HG02973 (cell line): ENCODE measurements at regions not wholly inside any gene's neighbourhood (a gene's known extent, or its start where the extent isn't known, plus 50 kb on each side); places are given as distances from the start of the nearest gene placed in this dataset.
"Not testable (repeated sequence)": the region's sequence is repeated elsewhere in the genome, so short reads cannot be mapped to it uniquely, and the experiment has no call there.

ENCODE experiments used
- ATAC-seq: cut with Tn5 transposase; IDR thresholded peaks from one replicate; pipeline ENCODE4 v1.9.1; 2021; ENCODE audit warnings: moderate library complexity; ENCODE audit not compliant: unreplicated experiment

GRCh38 chr10:3325954-3326750, 153.6 kb upstream of the PITRM1 start:
- no peak for ATAC-seq

- no peak for ATAC-seq
Observed at GRCh38 chr10:3324612-3325038, 152.0 kb upstream of the PITRM1 start.

GRCh38 chr10:3323865-3324498, 151.4 kb upstream of the PITRM1 start:
- no peak for ATAC-seq

GRCh38 chr10:3321123-3321522, 148.5 kb upstream of the PITRM1 start:
- ATAC-seq, result no peak

- no peak for ATAC-seq
Observed at GRCh38 chr10:3319811-3320226, 147.2 kb upstream of the PITRM1 start.

DNA sequence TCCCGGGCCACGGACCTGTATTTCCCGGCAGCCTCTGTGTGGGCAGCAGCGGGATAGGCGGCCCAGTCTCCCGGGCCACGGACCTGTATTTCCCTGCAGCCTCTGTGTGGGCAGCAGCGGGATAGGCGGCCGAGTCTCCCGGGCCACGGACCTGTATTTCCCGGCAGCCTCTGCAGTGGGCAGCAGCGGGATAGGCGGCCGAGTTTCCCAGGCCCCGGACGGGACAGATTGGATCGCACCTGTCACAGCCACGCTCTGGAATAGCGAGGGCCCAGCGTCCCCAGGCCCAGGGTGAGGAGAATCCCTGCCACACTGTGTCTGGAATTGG, 145.9 kb upstream of the PITRM1 start:
- not testable (repeated sequence) for ATAC-seq

- ATAC-seq, result not testable (repeated sequence)
Observed at GRCh38 chr10:3317553-3318479, 145.2 kb upstream of the PITRM1 start.

- not testable (repeated sequence) for ATAC-seq
Observed at GRCh38 chr10:3314445-3315085, 142.0 kb upstream of the PITRM1 start.

- ATAC-seq, result not testable (repeated sequence)
Observed at GRCh38 chr10:3313784-3314444, 141.3 kb upstream of the PITRM1 start.

GRCh38 chr10:3312403-3312940, 139.9 kb upstream of the PITRM1 start:
- ATAC-seq, result no peak

DNA sequence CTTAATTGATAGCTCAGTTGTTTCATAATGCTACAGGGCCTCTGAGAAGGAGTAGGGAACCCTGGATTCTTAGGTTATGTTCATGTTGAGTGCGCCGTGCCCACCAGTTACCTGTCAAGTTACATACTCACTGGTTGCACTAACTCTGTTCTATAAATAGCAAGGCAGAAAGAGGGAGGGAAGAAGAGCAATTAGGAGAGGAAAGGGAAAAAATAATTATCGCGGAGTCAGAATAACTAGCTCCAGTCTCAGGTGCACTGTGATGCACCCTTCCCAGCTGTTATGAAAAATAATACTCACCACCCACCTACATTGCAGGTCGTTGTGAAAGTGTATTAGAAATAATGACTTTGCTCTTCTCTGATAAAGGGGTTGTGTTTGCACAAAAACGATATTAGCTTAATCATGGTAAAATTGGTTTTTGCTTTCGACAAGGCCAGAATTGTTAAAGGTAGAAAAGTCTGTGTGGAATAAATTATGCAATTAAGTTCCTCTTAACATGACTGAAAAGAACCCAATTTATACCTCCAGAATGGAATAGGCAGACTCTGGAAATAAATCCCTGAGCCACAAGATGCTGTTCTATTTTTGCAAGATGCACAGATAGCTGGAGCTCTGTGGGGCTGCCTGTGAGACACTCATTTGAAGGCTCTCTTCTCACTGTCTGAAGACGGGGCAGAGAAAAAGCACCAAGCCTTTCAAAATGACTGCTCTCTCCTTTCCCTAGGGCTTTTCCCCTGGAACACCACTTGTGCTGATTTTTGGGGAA, 137.6 kb upstream of the PITRM1 start:
- ATAC-seq, result no peak

DNA sequence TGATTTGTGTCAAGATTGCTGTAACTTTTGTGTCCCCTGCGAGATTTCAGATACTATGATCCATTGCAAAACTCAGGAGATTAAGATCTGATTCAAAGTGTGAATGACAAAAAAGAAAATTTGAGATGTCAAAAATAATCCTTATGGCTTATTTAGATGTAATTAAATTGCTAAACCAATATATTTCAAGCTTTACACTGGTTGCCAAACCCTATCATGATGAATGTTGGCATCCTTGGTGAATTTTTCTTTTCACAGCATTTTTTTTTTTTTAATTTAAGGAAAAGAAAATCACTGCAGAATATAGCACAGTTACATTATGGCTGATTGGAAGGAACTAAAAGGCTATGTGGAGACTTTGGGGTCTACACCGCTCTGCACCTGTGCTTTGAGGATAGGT, 133.5 kb upstream of the PITRM1 start:
- ATAC-seq, result no peak

GRCh38 chr10:3295582-3296151, 123.1 kb upstream of the PITRM1 start:
- ATAC-seq, result no peak

- no peak for ATAC-seq
Observed at GRCh38 chr10:3294919-3295581, 122.5 kb upstream of the PITRM1 start.

DNA sequence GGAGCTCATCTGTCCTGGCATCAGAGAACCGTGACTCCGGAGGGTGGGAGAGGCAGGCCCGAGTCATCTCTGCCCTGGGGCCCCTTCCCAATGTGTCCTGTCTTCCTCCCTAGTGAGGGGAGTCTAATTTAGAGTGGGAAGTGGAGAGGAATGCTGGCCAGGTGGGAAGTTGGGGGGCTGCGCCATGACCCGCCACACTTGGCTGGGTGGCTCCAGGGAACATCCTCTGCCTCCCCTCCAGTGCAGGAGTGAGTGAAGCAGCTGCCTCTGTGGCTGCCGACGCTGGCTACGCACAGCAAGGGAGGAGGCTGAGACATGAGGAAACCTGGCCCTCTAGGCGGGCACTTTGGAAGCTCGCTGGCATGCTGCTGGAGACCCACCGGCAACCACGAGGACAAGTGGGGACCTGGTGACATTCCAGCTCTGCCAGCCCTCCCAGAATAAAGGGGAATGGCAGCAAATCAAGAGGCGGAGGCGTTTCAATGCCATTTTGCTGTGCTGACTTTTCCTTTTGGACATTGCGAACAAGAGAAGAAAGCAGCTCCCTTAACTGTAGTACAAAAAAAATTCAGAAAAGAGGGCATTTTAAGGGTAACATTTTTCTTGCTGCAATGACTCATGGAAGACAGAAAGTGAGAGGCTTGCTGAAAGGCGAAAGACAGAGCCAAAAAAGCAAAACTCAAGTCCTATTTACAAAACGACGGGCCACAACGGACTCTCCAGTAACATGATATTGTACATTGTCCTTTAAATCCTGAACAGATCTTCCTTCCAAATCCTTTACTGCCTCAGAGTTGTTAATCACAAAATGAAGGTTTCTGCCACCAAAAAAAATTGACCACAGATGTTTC, 121.2 kb upstream of the PITRM1 start:
- ATAC-seq, result no peak

GRCh38 chr10:3292636-3293035, 120.1 kb upstream of the PITRM1 start:
- no peak for ATAC-seq

DNA sequence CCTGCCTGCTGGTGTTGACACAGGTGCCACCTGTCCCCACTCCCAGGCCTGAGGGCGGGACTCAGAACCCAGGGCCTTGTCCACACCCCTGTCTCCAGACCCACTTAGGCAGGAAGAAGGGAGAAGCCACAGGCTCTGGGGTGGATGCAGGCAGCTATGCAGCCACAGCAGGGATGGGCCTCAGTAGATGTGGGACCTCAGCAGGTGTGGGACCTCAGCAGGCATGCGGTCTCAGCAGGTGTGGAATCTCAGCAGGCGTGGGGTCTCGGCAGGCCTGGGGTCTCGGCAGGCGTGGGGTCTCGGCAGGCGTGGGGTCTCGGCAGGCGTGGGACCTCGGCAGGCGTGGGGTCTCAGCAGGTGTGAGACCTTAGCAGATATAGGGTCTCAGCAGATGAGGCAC, 118.0 kb upstream of the PITRM1 start:
- no peak for ATAC-seq
